GM12878 (cell line): ENCODE measurements at regions not wholly inside any gene's neighbourhood (a gene's known extent, or its start where the extent isn't known, plus 50 kb on each side); places are given as distances from the start of the nearest gene placed in this dataset.

Experiments
- ATAC-seq: fragments of 200-7000 bp; cut with Tn5 transposase; 3 replicates; pipeline ENCODE4 v1.9.1; 2020; ENCODE audit warnings: mild to moderate bottlenecking, moderate library complexity
- BruUV-seq: library from RNA; stranded (reverse); fragments of 400-500 nt; replicated peaks from 2 replicates; lab custom pipeline; 2021; lab: Mats Ljungman, UMichigan
- CTCF ChIA-PET: fragments of 300-600 bp; sonication (Branson Sonifier 250); formaldehyde crosslinking; extraction: SDS; loops from one replicate; lab custom pipeline; 2021; ENCODE audit warnings: inconsistent platforms; lab: Yijun Ruan, JAX
- POLR2A ChIA-PET: fragments of 350-600 bp; formaldehyde crosslinking; extraction: SDS; loops from one replicate; lab custom pipeline; 2021; ENCODE audit warnings: inconsistent platforms; lab: Charles Lee
- RAD21 ChIA-PET: fragments of 300-600 bp; sonication (Branson Sonifier 250); formaldehyde crosslinking; loops from one replicate; lab custom pipeline; 2023; ENCODE audit warnings: antibody characterized with exemption; ENCODE audit not compliant: unreplicated experiment; lab: Charles Lee
- SMC1A ChIA-PET: fragments of 300-600 bp; sonication (Branson Sonifier 250); formaldehyde crosslinking; loops from one replicate; lab custom pipeline; 2023; ENCODE audit not compliant: unreplicated experiment, uncharacterized antibody; lab: Charles Lee
- DNase-seq: peaks from one replicate; pipeline ENCODE4 v3.0.0-alpha.2; 2011; ENCODE audit warnings: low read depth, low spot score
- FAIRE-seq: peaks from 3 replicates; lab custom pipeline; 2011; peaks lifted over from hg19 to GRCh38; lab: Jason Lieb, UNC
- H2AFZ ChIP-seq: 2 replicates; pipeline ENCODE4 v1.6.0; 2011; ENCODE audit warnings: low read depth, low read length, control low read depth; ENCODE audit not compliant: control insufficient read depth
- H3K27ac ChIP-seq: 2 replicates; pipeline ENCODE4 v1.5.1; 2011; ENCODE audit warnings: control low read depth; ENCODE audit not compliant: control insufficient read depth, insufficient read depth
- H3K27me3 ChIP-seq, 2 experiments: replicated peaks in 1 of 2; 2 replicates each; pipeline versions ENCODE4 v1.6.0 to v1.6.1; 2011; ENCODE audit warnings: low read length in 1 of 2; ENCODE audit not compliant: control insufficient read depth in 2 of 2, insufficient read depth in 2 of 2
- H3K36me3 ChIP-seq, 2 experiments: 2 replicates each; pipeline ENCODE4 v1.5.1; 2011; ENCODE audit warnings: low read length in 1 of 2; ENCODE audit not compliant: control insufficient read depth in 2 of 2, insufficient read depth in 2 of 2
- H3K4me1 ChIP-seq: 2 replicates; pipeline ENCODE4 v1.6.1; 2011; ENCODE audit warnings: mild to moderate bottlenecking, low read length, moderate library complexity, mixed read lengths; ENCODE audit not compliant: control insufficient read depth, insufficient read depth
- H3K4me2 ChIP-seq: 2 replicates; pipeline ENCODE4 v1.6.0; 2011; ENCODE audit warnings: control low read depth; ENCODE audit not compliant: control insufficient read depth, insufficient read depth
- H3K4me3 ChIP-seq: fragments of 200-600 bp; sonication (generic); 2 replicates; pipeline ENCODE4 v1.5.1; 2016
- H3K79me2 ChIP-seq: 2 replicates; pipeline ENCODE4 v1.6.0; 2011; ENCODE audit warnings: low read length; ENCODE audit not compliant: control insufficient read depth, insufficient read depth
- H3K9ac ChIP-seq: 2 replicates; pipeline ENCODE4 v1.8.0; 2011; ENCODE audit warnings: low read length, control low read depth, mixed read lengths; ENCODE audit not compliant: control insufficient read depth, insufficient read depth
- H3K9me3 ChIP-seq: replicated peaks from 3 replicates; pipeline ENCODE4 v1.5.1; 2011; ENCODE audit warnings: mild to moderate bottlenecking, low read length; ENCODE audit not compliant: control insufficient read depth, insufficient read depth
- H4K20me1 ChIP-seq: 2 replicates; pipeline ENCODE4 v1.6.0; 2011; ENCODE audit not compliant: control insufficient read depth, insufficient read depth
- BRCA1 ChIP-seq: IDR thresholded peaks from 2 replicates; pipeline ENCODE4 v1.6.1; 2011; ENCODE audit warnings: low read depth, low read length, improper control_type of control experiment
- CBX3 ChIP-seq: fragments of 200-600 bp; sonication (generic); IDR thresholded peaks from 2 replicates; pipeline ENCODE4 v1.6.1; 2016; ENCODE audit warnings: low read depth, borderline replicate concordance
- IRF4 ChIP-seq: IDR thresholded peaks from 2 replicates; pipeline ENCODE4 v1.6.1; 2011; ENCODE audit warnings: low read depth, low read length
- JUNB ChIP-seq: IDR thresholded peaks from 2 replicates; pipeline ENCODE4 v1.6.1; 2016; ENCODE audit warnings: antibody characterized with exemption, mild to moderate bottlenecking
- KLF5 ChIP-seq: fragments of 450-650 bp; IDR thresholded peaks from 2 replicates; pipeline ENCODE4 v1.6.1; 2014; ENCODE audit warnings: mild to moderate bottlenecking; ENCODE audit not compliant: partially characterized antibody
- MAX ChIP-seq: IDR thresholded peaks from 2 replicates; pipeline ENCODE4 v1.6.1; 2012; ENCODE audit warnings: low read depth, low read length, improper control_type of control experiment
- MLLT1 ChIP-seq: fragments of 450-650 bp; IDR thresholded peaks from 2 replicates; pipeline ENCODE4 v1.6.1; 2016; ENCODE audit warnings: mild to moderate bottlenecking
- PRDM15 ChIP-seq: fragments of 450-650 bp; formaldehyde crosslinking; IDR thresholded peaks from 2 replicates; pipeline ENCODE4 v1.4.0; 2020; ENCODE audit warnings: mild to moderate bottlenecking, moderate library complexity
- RAD51 ChIP-seq: fragments of 450-650 bp; IDR thresholded peaks from 2 replicates; pipeline ENCODE4 v1.6.1; 2016; ENCODE audit warnings: moderate library complexity, mild to moderate bottlenecking, inconsistent platforms
- RELA ChIP-seq: fragments of 450-650 bp; IDR thresholded peaks from 2 replicates; pipeline ENCODE4 v1.8.0; 2014; ENCODE audit warnings: borderline replicate concordance; ENCODE audit not compliant: partially characterized antibody
- ZNF592 ChIP-seq: fragments of 450-650 bp; IDR thresholded peaks from 2 replicates; pipeline ENCODE4 v1.6.1; 2017; ENCODE audit warnings: mild to moderate bottlenecking, moderate library complexity
- ZNF622 ChIP-seq: fragments of 450-650 bp; IDR thresholded peaks from 2 replicates; pipeline ENCODE4 v1.6.1; 2017; ENCODE audit warnings: mild to moderate bottlenecking, inconsistent platforms
- WGBS: methylation state at CpG from one replicate; pipeline ENCODE4 v1.1.6; 2016; ENCODE audit warnings: low lambda C conversion rate; ENCODE audit not compliant: insufficient replicate concordance, insufficient coverage; ENCODE audit errors: missing lambda C conversion rate; 5-methylcytosine and 5-hydroxymethylcytosine counted together
- in situ Hi-C: fragments of 300-500 bp; cut with MboI; formaldehyde crosslinking; loops from 9 replicates; pipeline ENCODE4 v1.14.3; 2018; ENCODE audit warnings: mixed read lengths
- intact Hi-C: fragments of 100-400 bp; cut with micrococcal nuclease; formaldehyde crosslinking; loops from one replicate; pipeline ENCODE4 v1.14.2; 2022; ENCODE audit not compliant: unreplicated experiment

- DNase-seq (no peak), FAIRE-seq (no peak), ATAC-seq (no peak)
- intact Hi-C loops = no loop called here
- H3K4me1 ChIP-seq = no peaks in the 10 kb centered on the region
- no peak overlapping the region for H3K4me3 ChIP-seq
- no peaks in the 10 kb centered on the region for H3K36me3 ChIP-seq
- ChIA-PET POLR2A (no interaction called here), RAD21 (no interaction called here), CTCF (no interaction called here), SMC1A (no interaction called here)
- H3K27ac ChIP-seq = no peak overlapping the region
- TF ChIP-seq ZNF622 = no peak
- no peak for TF ChIP-seq CBX3
- no peak for TF ChIP-seq MLLT1
- no peak for TF ChIP-seq RAD51
- no peak for TF ChIP-seq ZNF592
- TF ChIP-seq BRCA1 = no peak
- no peak for TF ChIP-seq JUNB
- no peak for TF ChIP-seq PRDM15 (CRISPR knock-in tag)
- TF ChIP-seq RELA = no peak
- no peak for TF ChIP-seq IRF4
- no peak for TF ChIP-seq KLF5
- no peak for TF ChIP-seq MAX
- in situ Hi-C loops = no loop called here
- no peaks in the 10 kb centered on the region for H3K27me3 ChIP-seq
- H3K79me2 ChIP-seq = no peaks in the 10 kb centered on the region
- no peak overlapping the region for H3K4me2 ChIP-seq
- H3K9ac ChIP-seq = no peak overlapping the region
- no TSS peak for BruUV-seq
- WGBS = 43% methylated on average over 3 of the region's 3 CpGs
- no peak overlapping the region for H2AFZ ChIP-seq
- no peaks in the 10 kb centered on the region for H3K9me3 ChIP-seq
- H4K20me1 ChIP-seq = no peaks in the 10 kb centered on the region
Measured at GRCh38 chr18:42330296-42330695, 375.3 kb downstream of the PIK3C3 start.
